AG04450 (cell line): ENCODE measurements at regions not wholly inside any gene's neighbourhood (a gene's known extent, or its start where the extent isn't known, plus 50 kb on each side); places are given as distances from the start of the nearest gene placed in this dataset.

Source experiments
- CTCF ChIA-PET: fragments of 300-600, 350-600 bp; formaldehyde crosslinking; extraction: SDS; loops from one replicate; lab custom pipeline; 2022; ENCODE audit warnings: antibody characterized with exemption, inconsistent platforms; lab: Charles Lee
- POLR2A ChIA-PET: fragments of 350-600 bp; formaldehyde crosslinking; extraction: SDS; loops from one replicate; lab custom pipeline; 2021; ENCODE audit warnings: antibody characterized with exemption, inconsistent platforms; lab: Yijun Ruan, JAX
- DNase-seq: peaks from one replicate; pipeline ENCODE4 v3.0.0-alpha.2; 2011; ENCODE audit warnings: low read depth, low spot score
- H3K27ac ChIP-seq: one replicate; pipeline ENCODE4 v1.5.1; 2012; ENCODE audit warnings: low read depth, low read length, control low read depth
- H3K27me3 ChIP-seq: one replicate; pipeline ENCODE4 v1.6.0; 2012; ENCODE audit warnings: low read length; ENCODE audit not compliant: control insufficient read depth, insufficient read depth
- H3K4me3 ChIP-seq: 2 replicates; pipeline ENCODE4 v1.5.1; 2011; ENCODE audit warnings: mild to moderate bottlenecking, low read depth, low read length, control low read depth
- H3K9me3 ChIP-seq: 2 replicates; pipeline ENCODE4 v1.5.1; 2012; ENCODE audit warnings: low read length; ENCODE audit not compliant: control insufficient read depth, insufficient read depth
- TF ChIP-seq, protein P1 (sequence below): IDR thresholded peaks from 2 replicates; pipeline ENCODE4 v1.5.1; 2011; ENCODE audit warnings: low read depth, low read length, control low read depth, inconsistent platforms

DNA sequence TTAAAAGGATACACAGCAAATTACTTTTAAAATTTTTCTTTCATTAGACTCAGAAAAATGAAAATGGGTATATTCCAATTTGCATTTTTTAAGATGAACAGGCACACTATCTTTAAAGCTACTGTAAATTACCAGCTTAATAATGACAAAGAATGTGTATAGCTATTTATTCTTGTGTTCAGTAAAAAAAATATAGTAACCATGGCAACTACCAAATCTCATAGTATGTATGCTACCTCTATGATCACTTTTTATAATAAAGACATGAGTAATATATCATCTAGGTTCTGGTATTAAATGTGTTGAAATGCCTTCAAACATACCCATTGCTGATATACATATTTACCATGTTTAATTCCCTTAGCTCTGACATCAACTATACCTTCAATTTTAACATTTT is 383.2 kb downstream of the FOXG1 start:
- no peak overlapping the region for H3K27ac ChIP-seq
- ChIA-PET POLR2A (no interaction called here), CTCF (no interaction called here)
- no peak for DNase-seq
- TF ChIP-seq, protein P1, sequence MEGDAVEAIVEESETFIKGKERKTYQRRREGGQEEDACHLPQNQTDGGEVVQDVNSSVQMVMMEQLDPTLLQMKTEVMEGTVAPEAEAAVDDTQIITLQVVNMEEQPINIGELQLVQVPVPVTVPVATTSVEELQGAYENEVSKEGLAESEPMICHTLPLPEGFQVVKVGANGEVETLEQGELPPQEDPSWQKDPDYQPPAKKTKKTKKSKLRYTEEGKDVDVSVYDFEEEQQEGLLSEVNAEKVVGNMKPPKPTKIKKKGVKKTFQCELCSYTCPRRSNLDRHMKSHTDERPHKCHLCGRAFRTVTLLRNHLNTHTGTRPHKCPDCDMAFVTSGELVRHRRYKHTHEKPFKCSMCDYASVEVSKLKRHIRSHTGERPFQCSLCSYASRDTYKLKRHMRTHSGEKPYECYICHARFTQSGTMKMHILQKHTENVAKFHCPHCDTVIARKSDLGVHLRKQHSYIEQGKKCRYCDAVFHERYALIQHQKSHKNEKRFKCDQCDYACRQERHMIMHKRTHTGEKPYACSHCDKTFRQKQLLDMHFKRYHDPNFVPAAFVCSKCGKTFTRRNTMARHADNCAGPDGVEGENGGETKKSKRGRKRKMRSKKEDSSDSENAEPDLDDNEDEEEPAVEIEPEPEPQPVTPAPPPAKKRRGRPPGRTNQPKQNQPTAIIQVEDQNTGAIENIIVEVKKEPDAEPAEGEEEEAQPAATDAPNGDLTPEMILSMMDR, result no peak
- H3K9me3 ChIP-seq, result peaks cover 2% of the 10 kb centered on the region
- no peaks in the 10 kb centered on the region for H3K27me3 ChIP-seq
- H3K4me3 ChIP-seq, result no peak overlapping the region

DNA sequence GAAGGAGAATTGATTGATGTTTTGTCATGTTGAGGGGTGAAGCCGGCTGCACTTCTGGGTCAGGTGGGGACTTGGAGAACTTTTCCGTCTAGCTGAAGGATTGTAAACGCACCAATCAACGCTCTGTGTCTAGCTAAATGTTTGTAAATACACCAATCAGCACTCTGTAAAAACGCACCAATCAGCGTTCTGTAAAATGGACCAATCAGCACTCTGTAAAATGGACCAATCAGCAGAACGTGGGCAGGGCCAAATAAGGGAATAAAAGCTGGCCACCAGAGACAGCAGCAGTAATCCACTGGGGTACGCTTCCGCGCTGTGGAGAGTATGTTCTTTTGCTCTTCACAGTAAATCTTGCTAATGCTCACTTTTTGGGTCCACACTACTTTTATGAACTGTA is 384.1 kb downstream of the FOXG1 start:
- H3K4me3 ChIP-seq, result no peak overlapping the region
- no peaks in the 10 kb centered on the region for H3K27me3 ChIP-seq
- TF ChIP-seq, protein P1, result no peak
- H3K9me3 ChIP-seq, result peaks cover 2% of the 10 kb centered on the region
- DNase-seq, result no peak
- ChIA-PET POLR2A (no interaction called here), CTCF (no interaction called here)
- no peak overlapping the region for H3K27ac ChIP-seq

DNA sequence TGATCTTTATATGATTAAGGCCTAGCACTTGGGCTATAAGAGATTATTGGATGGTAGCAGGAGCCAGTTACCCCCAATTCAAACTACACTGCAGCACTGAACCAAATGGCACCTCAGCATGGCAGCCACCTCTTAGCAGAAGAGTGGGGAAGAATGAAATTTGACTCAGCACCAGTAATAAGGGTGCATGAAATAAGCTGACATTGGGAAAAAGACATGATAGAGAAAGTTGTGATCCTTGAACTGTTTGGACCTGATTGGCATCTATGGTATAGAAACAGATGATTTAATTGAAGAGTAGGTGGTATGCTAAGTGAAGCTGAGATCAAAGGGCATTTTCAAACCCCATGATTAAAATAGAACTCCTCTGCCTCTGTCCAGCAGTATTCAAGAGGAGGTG is 389.5 kb downstream of the FOXG1 start:
- Histone ChIP-seq H3K27me3 (no peaks in the 10 kb centered on the region), H3K9me3 (no peaks in the 10 kb centered on the region; the same call in 1 of the 2 replicates), H3K4me3 (no peak overlapping the region), H3K27ac (no peak overlapping the region)
- no peak for DNase-seq
- TF ChIP-seq, protein P1, result no peak
- CTCF ChIA-PET, result no interaction called here
- POLR2A ChIA-PET, result no interaction called here

DNA sequence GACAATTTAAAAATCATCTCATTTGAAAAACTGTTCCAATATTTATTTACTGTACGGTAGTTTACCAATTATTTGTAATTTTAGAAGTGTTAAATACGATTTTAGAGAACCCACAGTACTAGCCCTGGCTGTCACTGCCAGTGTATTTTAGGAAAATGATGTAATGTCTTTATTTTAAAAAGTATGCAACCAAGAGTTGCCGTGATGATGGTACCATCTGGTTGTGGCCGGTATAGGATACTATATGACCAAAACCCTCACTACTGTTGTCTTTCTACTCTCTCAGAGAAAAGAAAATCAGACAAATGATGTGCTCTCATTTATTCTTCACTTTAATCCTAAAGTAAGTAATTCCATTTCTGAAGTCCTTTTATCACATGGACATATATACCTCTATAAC is 395.0 kb downstream of the FOXG1 start:
- TF ChIP-seq, protein P1, result no peak
- Histone ChIP-seq H3K9me3 (no peaks in the 10 kb centered on the region), H3K4me3 (no peak overlapping the region), H3K27me3 (no peaks in the 10 kb centered on the region), H3K27ac (no peak overlapping the region)
- DNase-seq, result no peak
- CTCF ChIA-PET, result no interaction called here
- POLR2A ChIA-PET, result no interaction called here

DNA sequence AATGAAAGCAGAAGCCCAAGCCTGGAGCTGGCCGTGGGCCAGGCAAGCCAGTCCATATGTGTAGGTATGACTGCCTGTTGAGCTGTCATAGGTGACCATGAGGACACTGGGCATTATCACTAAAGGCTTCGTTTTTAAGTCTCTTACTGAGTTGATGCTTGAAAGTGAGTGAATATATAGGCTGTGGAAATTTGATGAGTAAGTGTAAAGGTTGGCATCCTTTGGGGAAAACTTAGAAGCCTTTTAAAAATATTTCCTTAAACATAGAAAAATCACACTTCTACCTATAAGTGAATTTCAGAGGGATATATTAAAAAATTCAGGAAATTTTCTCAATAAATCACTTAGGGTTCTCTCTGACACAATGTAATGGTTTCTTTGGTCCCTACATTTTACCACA is 396.5 kb downstream of the FOXG1 start:
- POLR2A ChIA-PET, result no interaction called here
- TF ChIP-seq, protein P1, result no peak
- DNase-seq, result no peak

More for the DNA sequence above, 396.5 kb downstream of the FOXG1 start:
- no peak overlapping the region for H3K4me3 ChIP-seq
- no peaks in the 10 kb centered on the region for H3K27me3 ChIP-seq
- CTCF ChIA-PET, result no interaction called here
- H3K27ac ChIP-seq, result no peak overlapping the region
- no peaks in the 10 kb centered on the region for H3K9me3 ChIP-seq
